Stimulated activated CD4-positive, alpha-beta T cell treated with anti-CD3 and anti-CD28 coated beads, Interleukin-2, amount 100 ng/mL, for 48 hours (primary cell): ENCODE measurements at regions not wholly inside any gene's neighbourhood (a gene's known extent, or its start where the extent isn't known, plus 50 kb on each side); places are given as distances from the start of the nearest gene placed in this dataset.

Source experiments
- DNase-seq, 2 donors: peaks; one replicate each; pipeline ENCODE4 v3.0.0-alpha.2; 2020

DNA sequence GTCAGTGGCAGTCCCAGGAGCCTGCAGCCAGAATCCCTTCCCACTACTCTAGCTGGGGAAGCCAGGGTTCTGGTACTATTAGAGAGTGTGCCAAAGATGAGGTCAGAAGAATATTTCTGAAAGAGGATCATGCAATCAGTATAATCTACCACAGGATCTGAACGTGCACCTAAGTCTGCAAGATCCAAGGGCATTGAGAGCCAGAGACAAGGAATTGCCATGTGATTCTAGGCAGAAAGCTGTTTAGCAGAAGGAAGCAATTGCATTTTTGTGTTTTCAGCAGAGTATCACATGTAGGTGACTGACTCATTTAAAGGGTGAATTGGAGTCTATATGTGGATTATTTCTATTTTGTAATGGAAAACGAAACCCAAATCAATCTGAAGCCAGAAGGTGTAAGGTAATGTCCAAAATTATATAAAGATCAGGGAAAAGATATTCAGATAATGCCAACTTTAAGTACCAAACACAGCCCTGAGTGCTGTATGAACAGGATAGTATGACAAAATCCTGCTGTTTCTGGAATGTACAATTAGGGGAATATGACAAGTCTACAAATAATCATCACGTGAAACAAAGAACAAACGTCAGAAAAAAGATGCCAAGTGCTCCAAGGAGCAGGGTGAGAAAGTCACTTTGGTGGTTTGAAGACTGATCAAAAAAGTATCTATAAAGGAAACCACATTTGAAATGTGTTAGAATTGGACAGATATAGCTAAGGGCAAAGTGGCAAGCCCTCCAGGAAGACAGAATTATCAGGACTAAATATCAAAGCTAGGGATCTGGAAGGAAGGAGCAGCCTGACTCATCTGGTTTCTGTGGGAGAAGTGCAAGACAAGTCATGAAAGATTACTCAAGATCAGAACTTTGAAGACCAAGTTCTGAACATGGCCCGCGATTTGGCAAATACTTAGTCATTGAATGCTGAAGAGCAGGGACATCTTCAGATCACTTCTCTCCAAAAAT lies 1036.6 kb downstream of the NTRK3 start:
- DNase-seq = no peak

DNA sequence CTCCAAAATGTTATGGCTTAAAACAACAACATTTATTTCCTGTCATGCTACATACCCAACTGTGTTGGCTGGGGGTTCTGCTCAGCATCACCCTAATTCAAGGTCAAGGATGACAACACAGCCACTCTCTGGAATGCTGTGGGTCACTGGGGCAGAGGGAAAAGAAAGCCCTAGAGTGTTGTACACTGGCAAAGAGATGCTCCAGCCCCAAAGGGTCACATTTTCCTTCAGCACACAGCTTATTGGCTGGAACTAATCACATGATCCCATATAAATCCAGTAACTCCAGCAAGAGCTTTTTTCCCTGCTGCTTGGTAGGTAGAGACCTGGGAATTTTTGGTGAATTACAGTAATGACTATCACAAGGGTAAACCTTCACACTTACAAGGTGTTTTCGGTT lies 1041.4 kb downstream of the NTRK3 start:
- no peak for DNase-seq

DNA sequence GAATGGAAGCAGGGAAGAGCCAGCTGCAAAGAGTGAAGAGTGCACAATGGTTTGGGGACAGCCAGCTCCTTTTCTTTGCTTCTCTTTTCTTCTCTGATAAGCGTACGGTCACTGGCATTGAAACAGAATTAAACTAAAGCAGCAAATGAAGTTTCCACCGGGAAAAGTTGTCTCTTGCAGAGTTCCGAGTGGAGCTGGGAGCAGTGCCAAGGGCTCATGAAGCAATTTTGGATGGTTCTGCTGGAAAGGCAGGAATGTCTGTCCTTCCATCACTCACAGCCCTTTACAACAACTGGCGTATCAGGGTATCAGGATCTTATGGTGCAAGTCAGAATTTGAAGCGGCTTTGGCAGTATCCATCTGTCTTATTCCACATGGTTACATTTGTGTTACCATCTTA lies 1042.9 kb downstream of the NTRK3 start:
- no peak for DNase-seq

DNA sequence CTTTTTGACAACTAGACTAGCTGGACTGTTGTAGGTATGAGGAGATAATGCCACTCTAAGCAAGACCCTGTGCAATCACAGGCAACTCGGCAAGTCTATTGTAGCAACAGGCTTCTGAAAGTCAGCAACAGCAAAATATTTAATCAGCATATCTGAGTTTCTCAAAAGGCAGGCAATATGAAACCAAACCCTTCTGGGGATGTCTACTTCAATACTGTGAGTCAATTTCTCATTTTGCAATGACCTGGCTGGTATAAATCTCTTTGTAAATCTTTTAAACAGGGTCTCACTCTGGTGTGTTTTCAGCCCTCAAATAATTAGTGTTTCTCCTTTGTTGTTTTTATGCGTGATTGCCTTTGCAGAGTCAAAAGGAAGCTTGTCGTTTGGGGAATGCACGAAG lies 1044.5 kb downstream of the NTRK3 start:
- no peak for DNase-seq

DNA sequence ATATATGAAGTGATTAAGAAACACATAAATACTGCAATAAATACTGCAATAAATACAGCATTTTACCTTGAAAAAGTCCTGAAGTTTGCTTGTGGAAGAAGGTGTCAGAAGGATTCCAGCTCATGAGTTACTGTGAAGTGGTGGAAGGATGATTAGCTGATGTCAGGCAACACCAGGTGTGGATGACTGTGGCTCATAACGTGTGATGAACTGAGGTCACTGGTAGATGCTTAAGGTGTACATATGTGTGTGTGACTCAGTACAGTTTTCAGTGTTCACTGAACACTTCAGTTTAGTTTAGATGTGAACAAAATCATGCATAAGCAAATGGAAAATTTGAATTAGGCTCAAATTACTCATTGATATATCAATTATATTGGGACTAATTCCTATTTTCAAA lies 1045.0 kb downstream of the NTRK3 start:
- DNase-seq = no peak

DNA sequence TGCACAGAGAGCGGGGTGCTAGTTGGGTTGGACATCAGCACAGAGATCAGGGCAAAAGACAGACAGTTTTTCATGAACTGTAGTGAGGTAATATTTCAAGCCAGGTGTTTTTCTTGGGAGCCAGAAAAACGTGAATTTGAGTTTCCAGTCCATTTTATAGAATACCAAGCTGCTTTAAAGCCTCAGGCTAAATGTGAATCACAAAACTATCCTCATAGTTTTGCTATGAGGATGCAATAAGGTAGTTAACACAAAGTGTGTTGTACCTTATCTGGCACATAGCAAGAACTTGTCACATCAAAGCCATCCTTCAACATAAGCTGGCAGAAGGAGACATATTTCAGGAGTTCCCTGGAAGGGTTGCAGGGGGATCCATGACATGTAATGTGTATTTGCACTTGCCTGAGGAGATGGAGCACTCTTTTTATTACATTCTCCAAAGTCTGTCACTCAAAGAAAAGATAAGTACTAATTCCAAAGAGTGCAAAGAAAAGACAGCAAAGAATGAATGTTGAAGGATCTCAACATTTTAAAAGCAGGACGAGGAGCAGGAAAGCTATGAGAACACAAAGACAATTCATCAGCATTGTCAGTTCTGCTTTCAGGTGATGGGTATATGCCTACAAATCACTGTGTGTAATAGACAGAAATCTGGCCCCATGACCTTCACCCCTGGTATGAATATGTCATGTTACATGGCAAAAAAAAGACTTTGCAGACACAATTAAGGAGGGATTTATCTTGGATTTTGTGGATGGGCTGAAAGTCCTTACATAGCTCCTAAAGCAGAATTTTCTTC lies 1046.4 kb downstream of the NTRK3 start:
- no peak for DNase-seq

DNA sequence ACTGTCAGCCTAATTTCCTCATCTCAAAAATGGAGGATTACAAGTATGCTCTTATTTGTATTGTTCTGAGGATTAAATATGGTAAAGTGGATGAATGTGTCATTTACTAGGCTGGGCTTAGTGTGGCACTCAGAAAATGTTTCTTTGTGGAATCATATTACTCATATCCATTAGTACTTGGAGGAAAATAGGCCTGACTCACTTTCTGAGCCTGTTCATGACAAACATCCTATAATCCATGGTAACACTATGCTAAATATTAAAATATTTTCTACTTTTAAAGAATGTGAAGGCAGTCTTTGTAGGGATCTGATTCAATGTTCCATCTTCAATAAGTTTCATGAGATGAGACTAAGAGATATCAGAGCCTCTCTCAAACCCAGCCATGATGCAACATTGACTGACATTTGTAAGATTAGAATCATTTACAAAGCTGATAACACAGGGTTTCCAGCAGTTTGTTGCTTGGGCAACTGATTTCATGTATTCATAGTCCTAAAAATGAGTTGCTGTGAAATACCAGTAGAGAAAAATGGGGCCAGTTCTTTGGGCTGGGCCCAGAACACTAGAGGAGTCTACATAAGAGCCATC lies 1048.5 kb downstream of the NTRK3 start:
- no peak for DNase-seq

DNA sequence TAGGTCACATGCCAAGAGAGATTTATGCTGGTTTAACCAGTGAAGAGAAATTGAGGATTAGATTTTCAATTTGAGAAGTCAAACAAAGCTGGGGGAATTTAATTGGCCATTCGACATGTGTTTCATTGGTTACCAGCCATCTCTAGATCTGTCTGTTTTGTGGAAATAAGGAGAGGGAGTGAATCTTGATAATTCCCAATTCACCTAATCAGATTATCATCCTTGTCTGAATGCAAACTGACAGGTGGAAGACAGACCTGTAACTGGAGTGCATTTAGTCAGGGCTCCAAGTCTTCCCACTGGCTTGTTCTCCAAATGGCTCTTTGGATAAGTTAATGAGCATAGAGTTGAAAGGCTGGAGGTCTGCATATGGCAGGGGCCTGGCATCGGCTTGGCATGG lies 1049.3 kb downstream of the NTRK3 start:
- DNase-seq = no peak

DNA sequence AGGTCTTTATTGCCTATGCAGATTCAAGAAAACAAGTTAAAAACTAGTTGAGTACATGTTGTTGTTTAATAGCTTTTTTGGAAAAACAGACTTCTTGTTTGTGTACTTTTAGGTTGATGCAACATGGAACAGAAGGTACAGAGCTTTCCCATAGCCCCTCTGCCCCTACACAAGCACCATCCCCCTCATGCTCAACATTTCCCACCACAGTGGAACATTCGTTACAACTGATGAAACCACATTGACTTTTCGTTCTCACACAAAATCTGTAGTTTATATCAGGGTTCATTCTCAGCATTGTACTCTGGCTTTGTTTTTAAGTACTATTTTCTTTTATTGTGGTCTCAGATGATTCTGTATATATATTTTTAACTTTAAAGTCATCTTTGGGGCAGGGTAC lies 1054.6 kb downstream of the NTRK3 start:
- no peak for DNase-seq

DNA sequence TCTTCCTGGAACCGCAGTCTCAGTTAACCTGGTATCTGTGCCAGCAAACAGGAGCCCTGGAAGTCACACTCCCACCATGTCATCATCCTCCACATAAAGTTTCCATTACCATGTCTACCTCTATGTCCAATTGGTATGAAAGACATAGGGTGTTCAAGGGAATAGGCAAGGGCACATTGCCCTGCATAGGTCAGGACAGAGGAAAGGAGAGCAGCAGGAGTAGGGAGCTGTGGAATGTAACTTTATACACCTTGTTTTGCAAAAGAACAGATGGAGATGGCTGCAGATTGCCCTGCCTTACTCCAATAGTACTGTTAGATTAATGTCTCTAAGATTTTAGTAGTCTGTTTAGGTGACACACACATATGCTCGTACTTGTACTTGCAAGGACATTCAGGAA lies 1056.4 kb downstream of the NTRK3 start:
- DNase-seq = no peak

DNA sequence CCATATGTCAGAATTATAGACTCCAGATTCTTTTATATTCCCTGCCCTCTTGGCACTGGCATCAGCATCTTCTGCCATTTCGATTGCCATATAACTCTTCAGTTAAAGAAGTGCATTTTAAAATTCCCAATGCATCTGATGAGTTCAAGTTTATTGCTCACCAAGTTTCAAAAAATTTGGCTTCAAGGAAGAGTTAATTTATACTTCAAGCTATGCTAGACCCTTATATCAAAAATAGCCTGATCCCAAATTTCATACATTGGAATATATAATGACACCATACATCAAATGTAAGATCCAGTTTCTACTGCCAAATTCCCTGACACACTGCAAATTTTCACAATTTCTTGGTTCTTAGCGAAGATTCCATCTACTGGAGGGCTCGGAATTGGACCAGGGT lies 1058.6 kb downstream of the NTRK3 start:
- DNase-seq = no peak

DNA sequence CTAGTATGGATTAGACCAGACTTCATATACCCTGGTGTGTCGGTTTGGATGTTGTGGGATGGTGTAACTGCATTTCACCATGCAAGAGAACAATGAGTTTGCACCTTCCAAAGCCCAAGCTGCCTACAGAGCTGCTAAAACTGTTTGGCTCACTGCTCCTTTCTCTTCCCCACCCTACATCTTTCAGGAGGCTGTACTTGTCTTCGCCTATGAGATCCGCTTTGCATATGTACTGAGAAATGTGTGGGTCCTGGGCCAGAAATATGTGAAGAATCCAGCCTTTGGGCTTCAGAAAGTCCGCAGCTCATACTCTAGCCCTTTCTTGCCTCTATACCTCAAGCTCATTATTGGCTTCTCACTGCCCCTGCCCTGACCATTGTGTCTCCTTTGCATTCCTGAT lies 1060.0 kb downstream of the NTRK3 start:
- no peak for DNase-seq

DNA sequence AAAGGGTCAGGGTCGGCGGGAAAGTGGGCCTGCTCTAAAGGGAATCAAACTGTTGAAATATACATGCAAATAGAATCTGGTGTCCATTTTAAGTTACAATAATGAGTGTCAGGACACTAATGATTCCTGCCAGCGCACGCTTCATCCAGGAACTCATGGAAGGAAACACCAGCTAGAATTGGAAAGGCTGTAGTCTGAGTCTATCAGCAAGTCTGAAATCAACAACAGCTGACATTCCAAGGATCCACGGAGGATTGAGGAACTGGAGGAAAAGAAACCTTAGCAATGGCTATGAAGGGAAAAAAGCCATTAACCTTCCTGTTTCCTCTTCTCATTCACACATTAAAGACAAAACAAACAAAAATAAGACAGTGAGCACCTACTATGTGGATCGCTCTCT lies 1063.1 kb downstream of the NTRK3 start:
- no peak for DNase-seq

DNA sequence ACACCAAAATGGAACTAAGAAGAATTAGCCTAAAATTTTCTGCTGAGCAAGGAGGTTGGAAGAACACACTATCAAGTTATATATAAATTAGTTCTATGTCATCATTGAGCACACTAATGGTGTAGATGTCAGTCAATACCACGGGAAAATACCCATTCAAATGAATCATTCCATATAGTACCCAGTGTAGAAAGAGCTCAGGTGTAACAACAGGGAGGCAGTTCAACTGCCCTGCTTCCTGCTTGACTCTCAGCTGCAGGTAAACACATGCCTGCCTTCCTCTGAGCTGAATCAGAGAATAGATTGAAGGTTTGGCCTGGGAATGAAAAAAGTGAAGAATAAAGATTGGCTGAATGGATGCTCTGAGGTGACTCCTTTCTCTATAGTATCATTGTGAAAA lies 1088.0 kb downstream of the AGBL1 start:
- no peak for DNase-seq

DNA sequence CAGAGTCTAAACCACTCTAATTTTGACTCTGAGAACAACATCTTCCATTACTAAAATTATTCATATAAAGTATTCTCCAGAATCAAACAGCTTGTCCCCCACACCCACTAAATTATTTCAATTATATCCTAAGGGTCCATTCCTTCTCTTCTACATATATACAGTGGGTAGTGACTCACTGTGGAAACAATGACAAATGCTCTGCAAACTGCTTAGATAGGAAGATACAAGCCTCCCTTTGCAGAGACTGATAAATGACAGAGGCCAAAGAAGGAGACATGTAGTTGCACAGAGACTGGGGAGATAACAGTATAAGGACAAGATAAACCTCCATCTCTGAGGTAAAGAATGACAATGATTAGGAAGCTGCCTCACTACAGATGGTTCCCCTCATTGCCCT lies 1087.4 kb downstream of the AGBL1 start:
- DNase-seq = no peak

DNA sequence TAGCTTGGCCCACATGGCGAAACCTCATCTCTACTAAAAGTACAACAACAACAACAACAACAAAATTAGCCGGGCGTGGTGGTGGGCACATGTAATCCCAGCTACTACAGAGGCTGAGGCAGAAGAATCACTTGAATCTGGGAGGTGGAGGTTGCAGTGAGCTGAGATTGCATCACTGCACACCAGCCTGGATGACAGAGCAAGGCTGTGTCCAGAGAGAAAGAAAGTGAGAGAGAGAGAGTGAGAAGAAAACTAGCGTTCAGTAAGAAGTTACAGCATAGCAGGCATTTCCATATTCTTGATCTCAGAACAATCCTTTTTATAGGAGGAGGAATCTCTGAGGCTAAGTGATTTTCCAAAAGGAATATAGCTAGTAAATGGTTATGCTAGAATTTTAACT lies 1076.1 kb downstream of the AGBL1 start:
- DNase-seq = no peak

DNA sequence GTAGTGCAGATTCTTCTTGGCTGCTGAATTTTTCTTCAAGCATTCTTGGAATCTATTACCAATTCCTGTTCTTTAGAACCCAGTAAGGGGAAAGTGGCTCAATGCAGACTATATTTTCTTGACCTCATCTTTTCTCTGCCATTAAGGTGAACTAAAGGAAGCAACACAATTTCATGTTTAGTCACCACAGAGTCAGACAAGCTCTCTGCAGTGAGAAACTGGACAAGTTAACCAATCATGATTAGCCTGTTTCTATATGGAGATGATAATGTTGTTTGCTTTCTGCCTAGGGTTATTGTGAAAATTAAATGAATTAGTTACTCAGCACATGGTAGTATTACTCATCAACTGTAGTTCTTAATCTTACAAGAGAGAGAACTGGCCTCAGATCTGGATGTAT lies 1075.1 kb downstream of the AGBL1 start:
- no peak for DNase-seq

DNA sequence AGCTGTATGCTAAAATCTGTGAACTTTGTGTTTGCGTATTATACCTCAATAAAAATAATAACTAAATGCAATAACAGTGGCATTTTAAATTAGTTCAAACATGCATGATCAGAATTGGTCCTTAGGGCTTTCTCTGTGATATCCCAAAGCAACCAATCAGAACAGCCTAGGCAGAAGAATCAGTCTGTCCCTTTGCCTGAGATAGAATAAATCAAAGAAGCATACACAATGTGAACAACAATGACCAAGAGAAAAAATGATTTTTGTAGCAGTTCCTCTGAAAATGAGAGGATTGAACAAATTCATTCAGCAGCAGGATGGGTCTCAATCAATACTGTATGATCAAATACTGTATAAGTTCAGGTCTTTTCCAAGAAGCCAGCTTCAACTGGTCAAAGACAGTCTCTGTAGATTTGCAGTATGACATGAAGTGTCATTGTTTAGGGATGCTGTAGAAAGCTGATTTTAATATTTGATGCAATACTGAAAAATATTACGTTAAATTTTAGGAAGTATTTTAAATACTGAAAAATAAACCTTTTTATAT lies 1071.6 kb downstream of the AGBL1 start:
- no peak for DNase-seq

DNA sequence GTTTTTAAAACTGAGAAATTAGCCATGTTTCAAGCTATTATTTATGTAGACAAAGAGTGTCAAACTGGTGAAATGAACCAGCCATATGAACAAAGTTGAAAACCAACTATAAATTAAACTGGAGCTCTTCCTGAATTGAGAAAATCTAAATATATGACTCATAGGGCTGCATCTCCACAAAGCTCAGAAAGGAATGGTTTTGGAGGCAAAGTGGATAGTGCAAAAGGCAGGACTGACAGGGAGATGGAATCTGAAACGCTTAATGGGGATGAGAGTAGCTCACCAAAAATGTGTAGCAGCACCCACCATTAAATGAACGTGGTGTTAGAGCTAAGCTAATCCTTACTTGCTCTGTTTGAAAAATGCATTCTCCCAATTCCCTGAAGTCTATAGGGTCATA lies 1066.0 kb downstream of the AGBL1 start:
- no peak for DNase-seq

DNA sequence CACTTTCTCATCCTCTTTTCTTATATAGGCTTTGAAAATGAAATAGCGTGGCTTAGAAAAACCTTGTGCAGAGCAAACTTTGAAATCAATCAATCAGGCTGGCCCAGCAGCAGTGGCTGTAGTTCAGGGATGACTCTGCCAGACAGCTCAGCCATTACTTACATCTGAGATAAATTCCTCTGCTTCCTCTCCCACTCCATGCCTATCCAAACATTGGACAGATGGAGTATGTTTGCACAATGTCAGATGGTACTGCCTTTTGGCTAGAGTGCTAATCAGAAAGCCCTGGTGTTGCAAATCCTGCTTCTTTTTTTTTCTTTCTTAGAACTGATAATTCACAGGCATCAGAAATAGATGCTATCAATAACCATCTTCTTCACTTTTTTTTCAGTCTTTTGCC lies 1065.1 kb downstream of the AGBL1 start:
- DNase-seq = no peak

DNA sequence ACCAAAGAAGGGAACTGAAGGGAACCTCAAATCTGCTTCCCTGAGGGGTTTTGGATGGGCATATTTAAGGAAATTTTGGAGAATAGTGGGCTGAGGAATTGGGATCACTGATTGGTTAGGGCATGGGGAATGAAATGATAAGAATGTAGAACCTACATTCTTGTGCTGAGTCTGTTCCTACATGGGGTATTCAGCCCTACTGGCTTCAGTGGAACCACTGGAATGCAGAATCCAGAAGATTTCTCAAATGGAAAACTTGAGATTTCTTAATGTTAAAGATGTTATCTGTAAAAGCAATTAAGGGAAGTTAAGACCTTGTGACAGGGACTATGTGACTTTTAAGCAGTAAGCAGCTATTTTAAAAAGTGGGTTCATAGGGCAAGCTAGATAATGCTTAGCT lies 1062.4 kb downstream of the AGBL1 start:
- DNase-seq = no peak

DNA sequence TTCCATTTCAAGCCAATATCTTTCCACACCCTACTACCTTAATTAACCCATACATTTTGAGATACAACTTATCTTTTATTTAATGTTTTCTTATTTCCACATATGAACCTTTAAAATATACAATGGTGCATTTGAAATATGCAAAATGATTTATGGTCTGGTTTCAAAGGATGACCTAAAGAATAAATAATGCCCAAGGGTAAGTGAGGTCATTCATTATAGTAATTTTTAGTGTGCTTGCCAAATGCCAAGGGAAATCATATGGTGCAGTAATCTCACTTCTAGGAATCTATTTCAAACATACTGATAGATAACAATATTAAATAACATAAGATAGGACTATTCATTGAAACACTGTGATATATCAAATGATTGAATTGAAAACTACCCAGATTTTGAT lies 1055.4 kb downstream of the AGBL1 start:
- no peak for DNase-seq

DNA sequence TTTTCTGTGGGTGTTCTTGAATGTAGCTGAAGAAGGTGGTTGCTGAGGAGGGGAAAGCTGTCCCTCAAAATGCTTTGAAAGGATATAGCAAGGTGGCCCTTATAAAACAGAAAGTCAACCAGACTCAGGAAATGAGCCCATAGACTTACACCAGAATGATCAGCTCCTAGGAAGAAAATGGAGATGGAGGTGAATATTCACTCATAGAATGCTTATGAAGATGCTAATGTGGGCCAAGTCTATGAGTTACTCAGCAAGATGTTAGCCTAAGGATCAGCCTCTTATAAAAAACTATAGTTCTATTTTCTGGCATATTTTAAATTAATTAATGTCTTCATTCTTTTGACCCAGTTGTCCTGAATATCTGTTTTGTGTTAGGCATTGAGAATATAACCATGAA lies 1054.0 kb downstream of the AGBL1 start:
- no peak for DNase-seq

DNA sequence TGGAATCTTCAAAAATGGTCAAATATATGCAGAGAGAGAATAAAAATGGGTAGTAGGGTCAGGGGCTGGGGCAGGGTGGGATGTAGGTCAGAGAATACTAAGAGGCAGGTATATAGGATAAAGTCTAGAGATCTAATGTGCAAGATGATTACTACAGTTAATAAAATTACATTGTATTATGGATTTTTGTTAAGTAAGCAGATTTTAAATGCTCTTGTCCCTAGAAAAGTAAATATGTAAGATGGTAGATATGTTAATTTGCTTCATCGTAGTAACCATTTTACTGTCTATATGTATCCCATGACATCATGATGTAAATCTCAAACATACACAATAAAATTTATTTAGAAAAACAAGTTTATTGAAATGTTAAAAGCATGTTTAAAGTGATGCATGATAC lies 1051.4 kb downstream of the AGBL1 start:
- DNase-seq = no peak
